DOHH2 (cell line): ENCODE measurements at regions not wholly inside any gene's neighbourhood (a gene's known extent, or its start where the extent isn't known, plus 50 kb on each side); places are given as distances from the start of the nearest gene placed in this dataset.

Source experiments
- EZH2phosphoT487 ChIP-seq: fragments of 200-600 bp; sonication (generic); IDR thresholded peaks from 2 replicates; pipeline ENCODE4 v1.6.1; 2017; ENCODE audit warnings: borderline replicate concordance, mild to moderate bottlenecking, antibody characterized with exemption, low read length, moderate library complexity, mixed read lengths
- TF ChIP-seq, protein P1 (sequence below): fragments of 200-600 bp; sonication (generic); IDR thresholded peaks from one replicate; pipeline ENCODE4 v1.5.1; 2014; ENCODE audit warnings: antibody characterized with exemption, mild to moderate bottlenecking, low read depth, low read length; ENCODE audit not compliant: poor library complexity, severe bottlenecking

DNA sequence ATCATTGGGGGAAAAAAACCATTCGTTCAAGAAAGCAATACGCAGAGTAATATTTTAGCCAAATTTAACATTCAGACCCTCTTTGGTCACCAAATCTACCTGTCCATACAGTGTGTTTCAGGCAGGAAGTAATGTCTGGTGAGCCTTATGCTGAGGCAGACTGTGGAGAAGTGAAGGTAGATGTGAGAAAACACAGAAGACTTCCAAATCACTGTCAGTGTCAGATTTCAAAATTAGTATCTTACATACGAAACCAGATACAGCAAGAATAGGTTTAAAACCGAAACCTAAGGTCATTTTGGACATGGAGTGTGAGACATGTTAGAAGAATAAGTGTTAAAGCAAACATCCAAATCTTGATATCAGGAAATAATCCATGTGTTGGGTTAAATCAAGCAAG lies 664.5 kb upstream of the HTR2C start:
- TF ChIP-seq, protein P1, sequence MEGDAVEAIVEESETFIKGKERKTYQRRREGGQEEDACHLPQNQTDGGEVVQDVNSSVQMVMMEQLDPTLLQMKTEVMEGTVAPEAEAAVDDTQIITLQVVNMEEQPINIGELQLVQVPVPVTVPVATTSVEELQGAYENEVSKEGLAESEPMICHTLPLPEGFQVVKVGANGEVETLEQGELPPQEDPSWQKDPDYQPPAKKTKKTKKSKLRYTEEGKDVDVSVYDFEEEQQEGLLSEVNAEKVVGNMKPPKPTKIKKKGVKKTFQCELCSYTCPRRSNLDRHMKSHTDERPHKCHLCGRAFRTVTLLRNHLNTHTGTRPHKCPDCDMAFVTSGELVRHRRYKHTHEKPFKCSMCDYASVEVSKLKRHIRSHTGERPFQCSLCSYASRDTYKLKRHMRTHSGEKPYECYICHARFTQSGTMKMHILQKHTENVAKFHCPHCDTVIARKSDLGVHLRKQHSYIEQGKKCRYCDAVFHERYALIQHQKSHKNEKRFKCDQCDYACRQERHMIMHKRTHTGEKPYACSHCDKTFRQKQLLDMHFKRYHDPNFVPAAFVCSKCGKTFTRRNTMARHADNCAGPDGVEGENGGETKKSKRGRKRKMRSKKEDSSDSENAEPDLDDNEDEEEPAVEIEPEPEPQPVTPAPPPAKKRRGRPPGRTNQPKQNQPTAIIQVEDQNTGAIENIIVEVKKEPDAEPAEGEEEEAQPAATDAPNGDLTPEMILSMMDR = no peak
- TF ChIP-seq EZH2phosphoT487 = no peak
